ENCODE measurements at regions not wholly inside any gene's neighbourhood (a gene's known extent, or its start where the extent isn't known, plus 50 kb on each side); places are given as distances from the start of the nearest gene placed in this dataset.
"Not testable (repeated sequence)": the region's sequence is repeated elsewhere in the genome, so short reads cannot be mapped to it uniquely, and the experiment has no call there.

DNA sequence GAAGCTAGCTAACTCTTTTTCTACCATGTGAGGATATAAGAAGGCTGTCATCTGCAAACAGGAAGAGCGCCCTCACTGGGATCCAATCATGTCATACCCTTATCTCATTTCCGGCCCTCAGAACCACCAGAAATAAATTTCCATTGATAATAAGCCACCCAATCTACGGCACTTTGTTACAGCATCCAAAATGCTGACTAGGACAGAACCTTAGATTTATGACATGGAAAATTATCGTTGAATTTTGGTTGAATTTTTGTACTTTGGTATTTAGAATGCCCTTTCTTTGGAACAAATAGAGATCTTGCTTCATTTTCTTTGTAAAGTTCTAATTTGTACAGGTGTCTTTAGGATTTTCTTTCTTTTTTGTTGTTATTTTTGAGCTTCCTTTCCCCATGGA is 53.3 kb upstream of the CYLC2 start:
- ATAC-seq (no peak), DNase-seq (no peak)
- intact Hi-C loops (cut with DNase I), result no loop called here

DNA sequence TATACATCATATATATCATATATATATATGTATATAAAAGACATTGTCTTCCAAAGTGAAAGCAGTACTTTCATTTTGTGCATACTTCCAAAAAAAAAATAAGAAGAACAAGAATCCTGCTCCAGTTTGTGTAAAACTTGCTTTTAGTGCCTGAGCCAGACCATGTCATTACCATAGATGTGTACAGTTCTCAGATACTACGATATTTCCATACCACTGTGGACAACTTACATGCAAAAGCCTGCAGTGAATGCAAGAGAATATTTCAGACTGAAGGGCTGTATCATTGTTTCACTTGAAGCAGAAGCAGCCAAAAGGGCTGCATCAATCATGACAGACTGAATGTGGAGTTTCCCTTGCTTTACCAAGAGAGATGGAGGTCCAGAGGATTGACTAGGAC is 72.6 kb upstream of the CYLC2 start:
- intact Hi-C loops (cut with DNase I), result no loop called here
- no peak for ATAC-seq
- no peak for DNase-seq

DNA sequence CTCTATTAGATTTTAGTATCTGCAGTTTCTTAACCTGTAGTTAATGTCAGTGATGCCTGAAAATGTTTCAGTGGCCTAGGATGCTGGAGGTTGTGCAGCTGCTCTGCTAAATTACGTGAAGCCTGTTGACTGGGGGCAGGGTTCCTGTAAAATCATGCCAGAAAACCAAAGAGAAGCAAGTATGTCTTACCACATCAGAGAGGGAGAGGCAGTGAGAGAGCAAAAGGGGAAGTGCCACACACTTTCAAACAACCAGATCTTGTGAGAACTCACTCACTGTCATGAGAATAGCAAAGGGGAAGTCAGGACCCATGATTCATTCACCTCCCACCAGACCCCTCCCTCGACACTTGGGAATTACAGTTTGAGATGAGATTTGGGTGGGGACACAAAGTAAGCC is 83.9 kb upstream of the CYLC2 start:
- no peak for DNase-seq
- no peak for ATAC-seq
- intact Hi-C loops (cut with DNase I), result no loop called here

DNA sequence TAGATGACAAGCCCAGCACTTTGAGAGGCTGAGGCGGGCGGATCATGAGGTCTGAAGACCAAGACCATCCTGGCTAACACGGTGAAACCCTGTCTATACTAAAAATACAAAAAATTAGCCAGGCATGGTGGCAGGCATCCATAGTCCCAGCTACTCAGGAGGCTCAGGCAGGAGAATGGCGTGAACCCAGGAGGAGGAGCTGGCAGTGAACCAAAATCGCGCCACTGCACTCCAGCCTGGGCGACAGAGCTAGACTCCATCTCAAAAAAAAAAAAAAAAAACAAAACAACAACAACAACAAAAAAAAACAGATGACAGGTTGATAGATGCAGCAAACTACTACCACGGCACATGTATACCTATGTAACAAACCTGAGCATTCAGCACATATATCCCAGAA is 89.3 kb upstream of the CYLC2 start:
- DNase-seq; intact Hi-C loops (cut with DNase I); ATAC-seq: not testable (repeated sequence)

DNA sequence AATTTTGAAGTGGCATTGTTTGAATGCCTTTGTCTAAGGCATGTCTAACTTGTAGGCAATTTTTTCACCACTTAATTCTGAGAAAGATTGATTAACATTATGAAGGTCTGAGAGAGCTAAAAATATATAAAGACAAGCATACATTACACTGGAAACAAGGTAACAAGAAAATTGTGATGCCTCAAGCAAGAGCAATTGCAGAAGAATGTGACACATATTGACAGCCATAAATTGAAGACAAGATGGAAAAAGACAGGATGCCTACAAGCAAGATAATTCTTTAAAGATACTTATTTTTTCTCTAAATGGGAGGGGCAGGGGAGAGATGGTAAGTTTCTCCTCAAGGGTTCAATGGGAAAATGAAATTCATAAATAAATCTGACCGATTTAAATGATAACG is 103.1 kb upstream of the CYLC2 start:
- no peak for DNase-seq
- intact Hi-C loops (cut with DNase I), result no loop called here
- ATAC-seq, result no peak

DNA sequence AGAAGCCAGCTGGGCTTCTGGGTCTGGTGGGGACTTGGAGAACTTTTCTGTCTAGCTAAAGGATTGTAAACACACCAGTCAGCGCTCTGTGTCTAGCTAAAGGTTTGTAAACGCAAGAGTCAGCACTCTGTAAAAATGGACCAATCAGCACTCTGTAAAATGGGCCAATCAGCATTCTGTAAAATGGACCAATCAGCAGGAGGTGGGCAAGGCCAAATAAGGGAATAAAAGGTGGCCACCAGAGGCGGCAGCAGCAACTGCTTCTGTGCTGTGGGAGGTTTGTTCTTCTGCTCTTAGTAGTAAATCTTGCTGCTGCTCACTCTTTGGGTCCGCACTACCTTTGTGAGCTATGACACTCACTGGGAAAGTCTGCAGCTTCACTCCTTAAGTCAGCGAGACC is 106.4 kb upstream of the CYLC2 start:
- intact Hi-C loops (cut with DNase I); ATAC-seq; DNase-seq: not testable (repeated sequence)

DNA sequence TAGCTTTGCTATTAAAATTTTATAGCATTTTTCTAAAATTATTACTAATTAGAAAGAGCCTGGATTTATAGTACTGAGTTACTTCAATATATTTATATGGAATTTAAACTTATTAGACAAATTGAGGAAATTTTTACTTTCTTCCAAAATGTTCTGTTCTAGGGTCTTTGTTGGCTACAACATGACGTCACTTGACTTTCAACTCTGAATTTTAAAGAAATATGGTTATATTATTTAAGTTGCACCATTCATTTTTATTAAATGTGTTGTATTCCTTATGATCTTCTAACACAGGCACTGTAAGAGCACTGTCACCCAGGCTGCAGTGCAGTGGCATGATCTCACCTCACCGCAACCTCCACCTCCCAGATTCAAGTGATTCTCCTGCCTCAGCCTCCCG is 119.4 kb upstream of the CYLC2 start:
- intact Hi-C loops (cut with DNase I), result no loop called here

DNA sequence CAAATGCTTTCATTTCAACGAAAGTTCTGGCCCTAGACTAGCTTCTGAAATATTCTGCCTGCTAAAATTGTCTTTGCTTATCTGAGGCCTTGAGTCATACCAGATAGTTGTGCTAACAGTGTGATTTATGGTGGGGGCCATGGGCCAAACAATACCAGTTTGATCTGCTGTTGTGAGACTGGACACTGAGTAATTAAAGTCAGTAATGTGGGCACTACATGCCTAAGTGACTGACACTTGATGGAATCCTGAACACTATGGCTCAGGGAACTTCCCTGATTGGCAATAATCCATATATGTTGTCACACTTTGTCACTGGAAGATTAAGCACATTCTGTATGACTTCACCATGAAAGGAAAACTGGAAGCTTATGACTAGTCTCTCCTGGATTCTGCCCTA is 127.6 kb upstream of the CYLC2 start:
- ATAC-seq, result peak; percentile 97 to 100
- peak; percentile 18 for DNase-seq
- intact Hi-C loops (cut with DNase I), result no loop called here

More for the DNA sequence above, 119.4 kb upstream of the CYLC2 start:
- DNase-seq, result no peak
- ATAC-seq, result no peak

DNA sequence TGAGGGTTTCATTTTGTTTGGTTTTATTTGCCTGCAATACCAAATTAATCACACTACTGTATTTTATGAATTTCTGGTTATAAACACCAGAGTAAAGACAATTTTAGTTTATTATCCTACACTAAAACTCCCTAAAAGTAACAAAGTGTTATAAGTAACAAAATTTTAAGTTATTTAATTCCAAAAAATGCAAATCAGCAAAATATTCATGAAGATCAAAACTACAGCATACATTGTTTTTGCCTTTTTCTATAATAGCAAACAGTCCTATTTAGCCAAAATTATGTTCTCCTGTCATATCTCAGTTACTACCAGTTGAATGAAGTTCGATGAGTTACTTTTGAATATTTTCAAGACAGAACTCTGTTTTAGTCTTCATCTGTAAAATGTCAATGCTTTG is 132.7 kb upstream of the CYLC2 start:
- DNase-seq (no peak), ATAC-seq (no peak)
- intact Hi-C loops (cut with DNase I), result no loop called here

DNA sequence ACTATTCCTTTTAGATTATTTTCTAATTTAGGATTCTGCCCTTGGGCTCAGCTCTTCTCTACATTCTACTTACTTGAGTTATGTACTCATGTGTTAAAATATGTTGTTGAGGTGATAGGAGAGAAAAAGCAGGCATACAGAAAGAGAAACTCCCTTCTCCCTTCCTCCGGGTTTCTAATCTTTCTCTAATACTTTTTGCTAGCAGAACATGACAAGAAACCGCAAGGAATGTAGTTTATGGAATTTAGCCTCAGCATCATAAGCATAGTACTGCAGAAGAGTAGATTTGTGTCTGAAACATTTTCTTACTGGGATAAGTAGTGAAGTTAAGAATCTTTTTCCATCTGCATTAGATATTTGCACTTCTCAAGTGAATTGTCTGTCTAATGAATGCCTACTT is 139.5 kb upstream of the CYLC2 start:
- DNase-seq (no peak), ATAC-seq (peak in 1 of 2 donors; percentile 44)

DNA sequence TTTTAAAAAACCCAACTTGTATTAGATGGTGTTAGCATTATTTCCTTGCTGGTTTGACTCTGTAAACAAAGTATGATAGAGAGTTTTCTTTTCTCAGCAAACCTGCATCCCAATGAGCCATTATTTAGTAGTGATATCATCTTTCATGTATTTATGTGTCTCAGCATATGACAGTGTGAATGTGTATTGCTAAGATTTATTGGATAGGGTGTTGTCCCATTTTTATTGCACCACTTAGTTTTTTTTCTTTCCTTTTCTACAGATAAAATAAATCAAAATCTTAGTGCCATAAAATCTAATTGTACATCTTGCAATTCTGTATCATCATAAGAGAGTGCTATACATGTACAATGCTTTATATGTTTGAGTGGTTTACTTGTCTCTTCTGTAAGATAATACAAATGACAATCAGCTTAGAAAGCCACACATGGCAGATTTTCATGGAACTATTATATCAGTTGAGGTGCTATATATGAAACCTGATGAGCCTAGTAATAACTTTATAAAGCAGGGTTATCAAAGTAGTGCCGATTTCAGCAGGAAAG is 149.2 kb upstream of the CYLC2 start:
- DNase-seq (no peak), ATAC-seq (no peak)
- intact Hi-C loops (cut with DNase I), result no loop called here

More for the DNA sequence above, 139.5 kb upstream of the CYLC2 start:
- intact Hi-C loops (cut with DNase I), result no loop called here

DNA sequence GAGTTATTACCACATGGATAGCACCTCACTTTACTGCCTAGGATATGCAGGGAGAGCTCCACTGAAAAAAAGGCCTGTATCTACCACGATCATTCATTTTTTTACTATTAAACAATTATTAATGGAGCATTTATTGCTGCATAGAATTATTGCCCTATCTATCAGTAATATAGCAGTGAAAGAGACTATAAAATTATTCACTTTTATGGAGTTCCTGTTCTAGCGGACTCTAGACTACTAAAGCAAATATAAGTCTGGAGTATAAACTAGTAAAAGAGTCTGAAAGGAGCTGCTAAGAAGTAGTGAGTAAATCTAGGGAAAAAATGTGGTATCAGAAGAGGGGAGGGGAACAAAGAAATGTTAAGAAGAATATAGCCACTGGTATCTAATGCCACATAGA is 150.4 kb upstream of the CYLC2 start:
- ATAC-seq (no peak), DNase-seq (no peak)
- intact Hi-C loops (cut with DNase I), result no loop called here

DNA sequence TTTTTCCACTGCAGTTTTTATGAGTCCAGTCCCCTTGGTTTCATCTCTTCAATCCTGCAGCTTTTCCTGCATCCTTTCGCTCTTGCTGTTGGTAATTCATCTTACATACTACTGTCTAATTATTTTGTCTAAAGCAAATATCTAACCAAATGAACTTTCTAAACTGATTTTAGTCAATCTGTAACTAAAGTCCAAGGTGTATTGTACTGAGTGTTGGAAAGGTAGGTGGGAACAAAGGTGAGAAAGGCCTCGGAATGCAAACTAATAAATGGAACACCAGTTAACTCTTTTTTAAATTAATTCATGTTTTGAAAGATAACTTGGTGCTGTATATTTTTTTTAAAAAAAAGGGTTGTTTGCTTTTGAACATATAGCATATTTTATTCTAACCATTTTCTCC is 152.7 kb upstream of the CYLC2 start:
- no peak for ATAC-seq
- DNase-seq, result no peak
- intact Hi-C loops (cut with DNase I), result no loop called here

DNA sequence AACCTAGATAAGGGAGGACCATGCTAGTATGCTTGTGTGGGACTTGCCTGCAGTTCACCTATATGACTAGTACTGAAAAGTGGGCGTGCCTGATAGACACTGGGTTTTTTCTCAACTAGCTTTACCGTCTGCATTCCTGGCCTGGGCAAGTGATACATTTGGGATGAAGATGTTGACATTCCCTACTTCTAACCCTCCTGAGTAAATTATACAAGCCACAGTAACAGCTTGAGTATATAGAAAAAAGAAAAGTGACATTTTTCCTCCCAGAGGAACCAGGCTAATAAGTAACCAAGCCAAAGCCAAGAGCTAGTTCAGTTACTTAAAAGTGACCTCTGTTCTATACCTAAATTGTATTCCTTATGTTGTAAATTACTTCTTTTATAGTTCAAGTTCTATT is 153.8 kb upstream of the CYLC2 start:
- ATAC-seq (no peak), DNase-seq (no peak)
- intact Hi-C loops (cut with DNase I), result no loop called here

DNA sequence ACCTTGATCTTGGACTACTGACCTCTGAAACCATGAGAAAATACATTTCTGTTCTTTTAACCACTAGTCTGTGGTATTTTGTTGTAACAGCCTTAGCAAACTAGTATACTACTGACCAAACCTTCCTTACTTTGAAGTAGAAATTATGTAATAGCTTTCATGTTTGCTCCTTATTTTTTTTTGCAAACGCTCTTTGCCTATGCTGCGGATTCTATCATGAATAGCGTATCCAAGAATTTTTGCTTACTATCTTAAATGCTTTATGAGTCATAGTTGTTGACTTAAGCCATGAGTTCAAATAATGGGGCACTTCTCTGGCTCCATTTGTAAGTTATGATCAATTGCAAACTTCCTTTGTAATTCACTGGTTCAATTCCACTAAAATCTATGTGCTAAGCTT is 154.8 kb upstream of the CYLC2 start:
- ATAC-seq, result no peak
- DNase-seq, result no peak
- intact Hi-C loops (cut with DNase I), result no loop called here

DNA sequence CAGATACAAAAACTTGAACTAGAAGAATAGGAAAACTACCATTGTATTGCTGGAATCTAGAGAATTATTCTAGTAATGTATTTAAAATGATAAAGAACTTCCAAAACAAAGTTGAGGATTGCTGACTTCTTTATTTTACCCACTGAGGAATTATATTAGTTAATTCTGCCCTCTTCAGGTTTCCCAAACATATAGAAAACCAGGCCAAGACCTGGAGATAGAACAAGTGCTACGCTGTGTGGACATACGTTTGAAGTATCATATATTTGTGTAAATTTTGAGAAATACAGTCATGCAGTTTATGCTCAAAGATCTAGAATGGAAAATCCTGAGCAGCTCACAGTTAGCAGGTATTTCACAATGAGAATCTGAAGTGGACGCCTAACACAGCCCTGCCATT is 162.3 kb upstream of the CYLC2 start:
- DNase-seq (no peak), ATAC-seq (no peak)
- intact Hi-C loops (cut with DNase I), result no loop called here

DNA sequence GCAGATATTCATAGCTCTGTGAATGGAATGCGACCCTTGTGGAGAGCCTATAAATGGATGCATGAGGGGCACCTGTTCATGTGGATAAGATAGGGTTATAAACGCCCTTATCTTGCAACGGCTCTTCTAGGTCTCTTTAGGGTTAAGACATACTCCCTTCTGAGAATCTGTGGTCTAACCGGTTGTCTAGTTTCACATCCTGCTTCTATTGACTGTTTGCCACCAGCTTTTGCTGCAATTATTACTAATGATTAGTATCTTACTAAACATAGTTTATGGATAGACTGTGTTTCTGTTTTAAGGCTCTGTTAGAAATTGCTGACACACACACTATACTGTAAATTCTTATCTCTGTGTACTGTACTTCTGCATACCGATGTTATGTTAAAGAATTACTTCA is 198.9 kb upstream of the CYLC2 start:
- no peak for DNase-seq
- intact Hi-C loops (cut with DNase I), result no loop called here
- ATAC-seq, result no peak

DNA sequence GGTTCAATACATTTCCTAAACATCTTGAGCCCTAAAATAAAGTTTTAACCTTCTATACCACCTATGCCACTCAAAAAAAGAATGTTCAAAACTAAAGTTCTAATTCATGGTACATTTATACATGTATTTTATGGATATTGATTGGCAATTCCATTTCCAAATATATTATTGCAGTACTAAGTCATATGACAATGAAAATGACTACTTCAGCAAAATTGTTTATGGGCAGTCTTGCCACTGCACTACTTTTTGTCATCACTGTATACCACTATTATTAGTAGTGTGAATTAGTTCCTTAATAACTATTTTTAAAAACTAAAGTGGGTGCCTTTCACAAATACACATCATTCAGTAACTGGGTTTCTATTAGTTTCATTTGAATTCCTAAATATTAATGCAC is 199.6 kb upstream of the CYLC2 start:
- ATAC-seq (no peak), DNase-seq (no peak)
- intact Hi-C loops (cut with DNase I), result no loop called here

DNA sequence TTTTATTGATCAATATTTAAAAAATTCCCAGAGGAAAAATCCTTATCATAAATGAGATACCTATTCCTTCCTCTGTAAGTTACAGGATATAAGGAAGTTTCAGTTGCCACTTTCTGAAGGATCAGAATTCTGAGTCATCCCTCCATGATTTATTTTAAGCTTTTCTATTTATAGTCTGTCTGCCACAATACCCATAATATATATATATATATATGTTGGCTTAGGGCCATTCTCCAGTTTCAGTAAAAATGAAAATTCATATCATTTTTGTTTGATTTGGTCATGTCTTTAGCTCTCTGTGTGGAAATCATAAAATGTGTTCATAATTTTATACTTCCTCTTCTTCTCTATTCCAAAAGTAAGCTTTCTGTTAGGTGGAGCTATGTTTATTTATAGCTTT is 215.8 kb upstream of the CYLC2 start:
- ATAC-seq (no peak), DNase-seq (no peak)
- intact Hi-C loops (cut with DNase I), result no loop called here

DNA sequence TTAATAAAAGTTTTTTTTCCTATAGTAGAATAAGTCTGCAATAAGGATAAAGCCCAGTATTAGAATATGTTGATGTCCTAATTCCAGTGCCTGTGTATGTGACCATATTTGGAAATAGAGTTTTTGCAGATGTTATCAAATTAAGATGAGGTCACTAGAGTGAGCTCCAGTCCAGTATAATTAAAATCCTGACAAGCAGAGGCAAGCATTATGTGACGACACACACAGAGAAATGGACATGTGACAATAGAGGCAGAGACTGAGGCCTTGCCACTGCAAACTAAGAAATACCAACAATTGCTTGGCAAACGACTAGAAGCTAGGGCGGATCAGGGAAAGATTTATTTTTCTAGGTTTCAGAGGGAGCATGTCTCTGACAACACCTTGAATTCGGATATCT is 216.4 kb upstream of the CYLC2 start:
- no peak for DNase-seq
- ATAC-seq, result no peak
- intact Hi-C loops (cut with DNase I), result no loop called here

DNA sequence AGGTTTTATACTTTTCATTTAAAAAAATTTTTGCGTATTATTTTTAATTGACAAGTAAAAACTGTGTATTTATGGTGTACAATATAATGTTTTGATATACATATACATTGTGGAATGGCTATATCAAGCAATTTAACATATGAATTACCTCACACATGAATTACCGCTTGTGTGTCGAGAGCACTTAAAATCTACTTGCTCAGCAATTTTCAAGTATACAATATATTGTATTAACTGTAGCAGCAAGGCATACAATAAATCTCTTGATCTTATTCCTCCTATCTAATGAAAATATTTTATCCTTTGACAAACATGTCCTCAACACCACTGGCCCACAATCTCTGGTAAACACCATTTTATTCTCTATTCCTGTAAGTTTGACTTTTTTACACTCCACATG is 224.4 kb upstream of the CYLC2 start:
- no peak for DNase-seq
- ATAC-seq, result no peak
- intact Hi-C loops (cut with DNase I), result no loop called here

DNA sequence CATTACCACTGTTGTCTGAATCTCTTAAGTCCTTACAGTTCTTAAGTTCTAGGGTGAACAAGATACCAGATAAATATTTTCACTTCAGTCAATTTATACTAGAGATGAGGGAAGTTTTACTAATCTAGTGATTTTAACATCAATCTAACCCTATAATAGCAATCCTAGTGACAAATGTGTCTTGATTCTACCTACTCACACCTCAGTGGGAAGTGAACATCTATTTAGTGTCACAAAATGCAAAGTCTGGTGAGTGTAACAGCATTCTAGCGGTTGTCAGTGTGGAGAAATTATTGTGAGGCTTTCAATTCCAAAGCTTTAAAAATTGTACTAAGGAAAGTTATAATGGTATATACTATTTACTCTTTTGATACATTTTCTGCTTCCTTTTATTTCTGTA is 225.8 kb upstream of the CYLC2 start:
- DNase-seq, result no peak
- intact Hi-C loops (cut with DNase I), result no loop called here
- ATAC-seq, result no peak
